ENCODE measurements at regions not wholly inside any gene's neighbourhood (a gene's known extent, or its start where the extent isn't known, plus 50 kb on each side); places are given as distances from the start of the nearest gene placed in this dataset.
"Not testable (repeated sequence)": the region's sequence is repeated elsewhere in the genome, so short reads cannot be mapped to it uniquely, and the experiment has no call there.

DNA sequence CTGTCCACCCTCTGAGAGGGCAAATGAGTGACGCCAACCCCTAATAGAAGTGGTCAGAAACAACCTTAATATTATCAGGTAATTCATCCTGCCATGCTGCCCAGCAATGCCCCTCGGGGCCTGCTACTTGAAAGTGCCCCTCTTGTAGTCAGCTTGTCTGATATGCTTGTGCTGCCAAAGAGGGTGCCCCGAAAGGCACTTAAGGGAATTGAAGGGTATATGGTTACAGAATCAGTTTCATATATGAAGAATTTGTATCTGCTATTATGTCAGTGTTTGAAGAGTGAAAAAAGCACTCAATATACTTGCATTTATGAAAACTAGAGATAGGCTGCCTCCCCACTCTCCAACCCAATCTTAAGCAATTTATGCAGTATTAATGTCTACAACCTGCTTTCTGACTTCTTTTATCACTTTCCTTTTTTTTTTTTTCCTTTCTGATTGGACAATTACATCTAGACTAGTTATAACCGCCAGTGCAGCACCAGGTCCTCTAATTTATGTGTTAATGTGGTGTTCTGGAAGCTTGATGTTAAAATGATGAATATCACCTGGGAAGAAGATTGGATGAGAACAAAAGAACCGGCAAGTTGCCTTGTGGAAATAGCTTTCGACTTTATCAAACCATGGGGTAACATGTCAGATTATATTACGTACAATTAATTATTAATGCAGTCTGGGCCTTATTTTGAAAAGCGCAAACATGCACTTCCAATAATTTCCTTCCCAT is 646.9 kb upstream of the ACVR2A start:
- no peak for DNase-seq (ENCODE audit: low spot score)

DNA sequence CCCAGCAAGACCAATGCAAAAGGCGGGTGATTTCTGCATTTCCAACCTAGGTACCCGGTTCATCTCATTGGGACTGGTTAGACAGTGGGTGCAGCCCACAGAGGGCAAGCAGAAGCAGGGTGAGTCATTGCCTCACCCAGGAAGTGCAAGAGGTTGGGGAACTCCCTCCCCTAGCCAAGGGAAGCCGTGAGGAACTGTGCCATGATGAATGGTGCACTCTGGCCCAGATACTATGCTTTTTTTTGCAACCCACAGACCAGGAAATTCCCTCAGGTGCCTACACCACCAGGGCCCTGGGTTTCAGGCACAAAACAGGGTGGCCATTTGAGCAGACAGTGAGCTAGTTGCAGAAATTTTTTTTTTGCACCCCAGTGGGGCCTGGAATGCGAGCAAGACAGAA is 662.6 kb upstream of the ACVR2A start:
- no peak for DNase-seq (ENCODE audit: low spot score)

DNA sequence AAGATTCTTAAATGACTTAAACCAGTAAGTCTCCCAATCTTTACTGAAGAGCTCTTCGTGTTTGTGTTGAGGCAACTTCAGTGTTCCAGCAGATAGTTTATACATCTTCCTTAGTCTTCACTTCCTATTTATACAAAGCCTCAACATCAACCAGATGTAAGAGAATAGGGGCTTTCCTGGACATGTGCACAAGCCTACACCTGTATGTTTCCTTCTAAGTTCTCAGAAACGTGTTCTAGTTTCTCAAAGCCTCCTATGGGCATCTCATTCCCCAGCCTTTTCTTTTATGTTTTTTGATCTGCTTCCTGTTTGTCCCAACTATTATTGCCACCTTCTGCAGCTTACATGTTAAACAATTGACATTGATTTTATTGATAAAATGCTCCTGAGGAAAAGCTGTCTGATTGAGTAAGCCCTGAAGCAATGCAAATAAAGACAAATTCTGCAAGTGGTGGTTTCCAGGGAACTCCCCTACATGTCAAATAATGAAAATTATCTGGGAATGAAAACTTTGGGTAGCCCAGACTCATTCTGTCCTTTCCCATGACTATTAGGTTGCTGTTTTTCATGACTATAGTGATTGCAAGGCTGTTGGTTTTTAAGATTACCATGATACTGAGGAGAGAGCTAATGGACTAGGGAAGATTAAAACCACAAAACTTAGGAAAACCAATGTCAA is 663.3 kb upstream of the ACVR2A start:
- DNase-seq (ENCODE audit: low spot score): no peak

GRCh38 chr2:147177071-147177857 is 667.6 kb upstream of the ACVR2A start:
- DNase-seq (ENCODE audit: low spot score): no peak

GRCh38 chr2:147174824-147175254 is 670.0 kb upstream of the ACVR2A start:
- no peak for DNase-seq (ENCODE audit: low spot score)

- no peak for DNase-seq (ENCODE audit: low spot score)
These were observed 671.0 kb upstream of the ACVR2A start for GRCh38 chr2:147173798-147174197.

- DNase-seq (ENCODE audit: low spot score): no peak
These were observed 671.6 kb upstream of the ACVR2A start for GRCh38 chr2:147173189-147173581.

DNA sequence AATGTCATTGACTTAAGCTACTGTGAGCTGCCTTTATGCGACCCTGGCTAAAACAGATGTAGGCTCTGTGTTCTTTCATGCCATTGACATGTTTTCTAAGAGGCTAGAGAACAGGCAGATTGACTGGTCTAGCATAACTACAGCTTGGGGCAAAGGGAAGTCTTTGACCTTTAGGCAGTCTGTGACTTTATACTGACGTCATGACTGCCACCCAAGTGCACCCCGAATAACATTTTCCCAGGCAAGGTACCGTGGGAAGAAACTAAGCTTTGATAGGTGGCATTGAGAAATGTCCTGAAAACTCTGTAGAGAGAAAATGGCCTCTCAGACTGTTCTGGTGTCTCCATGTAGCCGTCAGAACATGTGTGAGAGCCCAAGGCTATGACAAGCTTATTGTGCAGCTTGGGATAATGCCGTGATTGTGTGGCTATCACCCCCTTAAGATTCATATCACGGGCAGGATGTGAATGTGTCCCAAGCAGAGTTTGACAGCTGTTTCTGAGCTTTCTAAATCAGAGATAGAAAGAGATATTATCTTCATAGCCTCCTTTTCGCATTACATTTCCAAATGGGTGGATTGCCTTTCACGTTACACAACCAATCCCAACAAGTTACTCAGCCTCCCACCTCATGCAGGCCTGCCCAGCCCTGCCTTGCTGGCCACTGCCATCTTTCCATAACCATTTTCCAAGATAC is 672.2 kb upstream of the ACVR2A start:
- no peak for DNase-seq (ENCODE audit: low spot score)

DNA sequence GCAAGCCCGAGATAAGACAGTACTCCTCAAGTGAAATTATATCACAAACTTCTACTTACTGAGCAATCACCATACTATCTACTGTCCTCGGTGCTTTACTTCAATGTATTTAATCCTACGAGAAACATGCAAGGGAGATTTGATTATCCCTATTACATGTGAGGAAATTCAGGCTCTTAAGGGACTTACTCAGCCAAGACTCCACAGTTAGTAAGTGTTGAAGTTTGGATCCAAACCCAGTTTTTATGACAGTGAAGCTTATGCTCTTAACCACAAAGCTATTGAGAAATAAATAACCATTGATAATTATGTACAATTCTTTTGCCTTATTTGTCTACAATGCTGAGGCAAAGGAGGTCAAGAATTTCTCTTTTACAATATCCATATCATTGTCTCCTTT is 672.9 kb upstream of the ACVR2A start:
- DNase-seq (ENCODE audit: low spot score): no peak

- no peak for DNase-seq (ENCODE audit: low spot score)
These were observed 673.9 kb upstream of the ACVR2A start for GRCh38 chr2:147170932-147171331.

DNA sequence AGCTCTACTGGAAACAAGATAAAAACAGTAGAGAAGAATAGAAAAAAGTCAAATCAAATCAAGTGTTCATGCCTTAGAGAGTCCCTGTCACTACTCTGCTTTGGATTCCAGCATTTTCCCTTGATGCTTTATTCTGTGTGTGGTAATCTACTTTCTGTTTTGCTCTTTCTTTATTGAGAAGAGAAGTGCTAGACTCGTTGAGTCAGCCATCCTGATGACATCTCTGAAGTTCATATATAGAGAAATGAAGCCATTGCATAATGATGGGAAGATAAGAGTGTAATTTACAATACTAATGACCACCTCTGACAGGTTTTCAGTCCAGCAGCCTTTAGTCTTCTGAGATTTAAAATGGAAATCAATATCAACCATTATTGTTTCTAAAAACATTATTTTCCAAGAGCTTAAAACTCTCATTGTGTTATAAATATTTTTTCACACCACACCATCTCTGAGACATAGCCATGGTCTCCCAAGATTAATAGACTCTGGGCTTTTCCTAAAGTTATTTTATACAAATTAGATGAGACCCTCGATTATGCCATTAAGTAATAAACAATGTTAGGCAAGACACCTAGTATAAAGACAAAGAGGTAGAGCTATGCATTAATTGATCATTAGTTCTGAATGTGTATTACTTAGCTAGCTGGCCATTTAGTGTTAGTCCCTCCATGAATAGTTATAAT is 679.0 kb upstream of the ACVR2A start:
- no peak for DNase-seq (ENCODE audit: low spot score)

GRCh38 chr2:147164563-147164962 is 680.3 kb upstream of the ACVR2A start:
- DNase-seq (ENCODE audit: low spot score): no peak

GRCh38 chr2:147161746-147162145 is 683.1 kb upstream of the ACVR2A start:
- no peak for DNase-seq (ENCODE audit: low spot score)

GRCh38 chr2:147156970-147157369 is 687.9 kb upstream of the ACVR2A start:
- no peak for DNase-seq (ENCODE audit: low spot score)

DNA sequence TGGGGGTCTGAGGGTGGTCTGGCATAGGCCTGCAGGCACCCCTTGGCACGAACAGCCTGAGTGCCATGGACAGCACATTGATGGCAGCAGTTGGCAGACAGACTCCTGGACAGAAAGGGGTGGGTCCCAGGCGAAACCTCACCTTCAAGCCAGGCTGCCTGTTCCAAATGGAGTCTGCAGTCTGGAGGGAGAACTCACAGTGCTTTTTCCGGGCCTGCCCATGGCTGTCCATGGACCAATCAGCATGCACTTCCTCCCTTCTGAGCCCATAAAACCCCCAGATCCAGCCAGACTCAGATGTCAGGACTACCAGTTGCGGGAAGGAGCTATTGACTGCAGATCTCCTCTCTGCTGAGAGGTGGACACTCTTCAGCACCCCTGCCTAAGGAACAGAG is 694.6 kb upstream of the ACVR2A start:
- DNase-seq (ENCODE audit: low spot score): no peak

- no peak for DNase-seq (ENCODE audit: low spot score)
These were observed 695.1 kb upstream of the ACVR2A start for GRCh38 chr2:147149575-147150240.

DNA sequence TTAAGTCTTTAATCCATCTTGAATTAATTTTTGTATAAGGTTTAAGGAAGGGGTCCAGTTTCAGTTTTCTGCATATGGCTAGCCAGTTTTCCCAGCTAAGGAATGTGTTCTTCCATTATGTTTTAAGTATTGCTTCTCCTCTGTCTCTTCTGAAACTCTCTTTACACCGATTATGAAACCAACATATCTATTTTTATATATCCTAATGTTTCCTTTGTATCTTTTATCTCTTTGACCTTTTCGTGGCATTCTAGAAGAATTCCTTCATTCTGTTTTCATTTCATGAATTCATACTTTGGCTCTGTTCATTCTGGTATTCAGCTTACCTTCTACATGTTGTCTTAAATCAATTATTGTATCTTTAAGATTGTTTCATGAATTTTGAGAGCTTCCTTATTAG is 697.0 kb upstream of the ACVR2A start:
- no peak for DNase-seq (ENCODE audit: low spot score)

DNA sequence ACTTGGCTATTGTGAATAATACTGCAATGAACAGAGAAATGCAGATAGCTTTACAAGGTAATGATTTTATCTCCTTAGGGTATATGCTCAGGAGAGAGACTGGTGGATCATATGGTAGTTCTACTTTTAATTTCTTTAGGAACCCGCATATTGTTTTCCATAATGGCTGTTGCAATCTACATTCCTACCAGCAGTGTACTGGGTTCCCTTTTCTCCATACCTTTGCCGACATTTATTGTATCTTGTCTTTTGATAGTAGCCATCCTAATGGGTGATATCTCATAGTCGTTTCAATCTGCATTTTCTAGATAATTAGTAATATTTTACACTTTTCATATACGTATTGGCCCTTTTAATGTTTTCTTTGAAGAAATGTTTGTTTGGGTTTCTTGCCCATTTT is 702.9 kb upstream of the ACVR2A start:
- DNase-seq (ENCODE audit: low spot score): no peak

DNA sequence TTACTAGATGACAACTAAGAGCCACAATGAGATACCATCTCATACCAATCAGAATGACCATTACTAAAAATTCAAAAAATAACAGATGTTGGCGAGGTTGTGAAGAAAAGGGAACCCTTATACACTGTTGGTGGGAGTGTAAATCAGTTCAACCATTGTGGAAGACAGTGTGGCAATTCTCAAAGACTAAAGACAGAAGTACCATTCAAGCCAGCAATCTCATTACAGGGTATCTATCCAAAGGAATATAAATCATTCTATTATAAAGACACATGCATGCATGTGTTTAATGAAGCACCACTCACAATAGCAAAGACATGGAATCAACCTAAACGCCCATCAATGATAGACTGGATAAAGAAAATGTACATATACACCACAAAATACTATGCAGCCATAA is 705.1 kb upstream of the ACVR2A start:
- DNase-seq (ENCODE audit: low spot score): not testable (repeated sequence)

DNA sequence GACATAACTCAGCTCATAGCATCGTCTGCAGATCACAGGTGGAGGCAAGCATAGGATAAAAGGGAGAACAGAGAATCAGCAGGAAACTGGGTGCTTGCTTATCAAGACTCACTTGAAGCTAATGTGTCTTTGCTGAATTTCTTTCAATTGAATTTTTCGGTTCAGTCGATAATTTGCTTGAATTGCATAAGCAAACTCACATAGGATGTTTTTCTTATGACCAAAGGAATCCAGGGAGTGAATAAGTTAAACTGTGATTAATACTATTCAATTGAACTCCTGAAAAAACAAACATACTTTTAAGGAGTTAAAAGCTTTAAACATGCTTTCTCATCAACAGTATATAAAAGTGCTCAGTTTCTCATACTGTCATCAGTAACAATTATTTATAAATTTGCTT is 707.1 kb upstream of the ACVR2A start:
- no peak for DNase-seq (ENCODE audit: low spot score)

GRCh38 chr2:147135376-147135775 is 709.5 kb upstream of the ACVR2A start:
- no peak for DNase-seq (ENCODE audit: low spot score)
